GM18867 (cell line): ENCODE measurements at regions not wholly inside any gene's neighbourhood (a gene's known extent, or its start where the extent isn't known, plus 50 kb on each side); places are given as distances from the start of the nearest gene placed in this dataset.
A peak's percentile ranks its signal among the peaks of the same experiment; 100 is the strongest.
"Not testable (repeated sequence)": the region's sequence is repeated elsewhere in the genome, so short reads cannot be mapped to it uniquely, and the experiment has no call there.

Source experiments
- ATAC-seq: cut with Tn5 transposase; IDR thresholded peaks from one replicate; pipeline ENCODE4 v1.9.1; 2021; ENCODE audit warnings: mild to moderate bottlenecking, moderate library complexity; ENCODE audit not compliant: unreplicated experiment

GRCh38 chr4:11693693-11694092 is 265.0 kb upstream of the HS3ST1 start:
- no peak for ATAC-seq

- ATAC-seq: no peak
Measured at GRCh38 chr4:11691236-11691635, 262.5 kb upstream of the HS3ST1 start.

- no peak for ATAC-seq
Measured at GRCh38 chr4:11687727-11688126, 259.0 kb upstream of the HS3ST1 start.

- ATAC-seq: no peak
Measured at GRCh38 chr4:11685481-11685880, 256.8 kb upstream of the HS3ST1 start.

- no peak for ATAC-seq
Measured at GRCh38 chr4:11675051-11675800, 246.5 kb upstream of the HS3ST1 start.

- ATAC-seq: no peak
Measured at GRCh38 chr4:11670304-11670703, 241.6 kb upstream of the HS3ST1 start.

- no peak for ATAC-seq
Measured at GRCh38 chr4:11669156-11669555, 240.5 kb upstream of the HS3ST1 start.

- ATAC-seq: no peak
Measured at GRCh38 chr4:11663114-11663513, 234.4 kb upstream of the HS3ST1 start.

- no peak for ATAC-seq
Measured at GRCh38 chr4:11650801-11651596, 222.3 kb upstream of the HS3ST1 start.

GRCh38 chr4:11647433-11647832 is 218.7 kb upstream of the HS3ST1 start:
- no peak for ATAC-seq

GRCh38 chr4:11643081-11643480 is 214.4 kb upstream of the HS3ST1 start:
- not testable (repeated sequence) for ATAC-seq

GRCh38 chr4:11640584-11640983 is 211.9 kb upstream of the HS3ST1 start:
- ATAC-seq: no peak

GRCh38 chr4:11636551-11636950 is 207.9 kb upstream of the HS3ST1 start:
- ATAC-seq: no peak

GRCh38 chr4:11636031-11636430 is 207.3 kb upstream of the HS3ST1 start:
- ATAC-seq: no peak

GRCh38 chr4:11635342-11635741 is 206.6 kb upstream of the HS3ST1 start:
- ATAC-seq: no peak

GRCh38 chr4:11634283-11634682 is 205.6 kb upstream of the HS3ST1 start:
- no peak for ATAC-seq

GRCh38 chr4:11633430-11633829 is 204.7 kb upstream of the HS3ST1 start:
- no peak for ATAC-seq

GRCh38 chr4:11632483-11632882 is 203.8 kb upstream of the HS3ST1 start:
- peak; percentile 76 for ATAC-seq

- ATAC-seq: no peak
Measured at GRCh38 chr4:11632025-11632424, 203.3 kb upstream of the HS3ST1 start.

GRCh38 chr4:11631416-11631815 is 202.7 kb upstream of the HS3ST1 start:
- no peak for ATAC-seq

GRCh38 chr4:11628093-11628725 is 199.5 kb upstream of the HS3ST1 start:
- no peak for ATAC-seq

- no peak for ATAC-seq
Measured at GRCh38 chr4:11626066-11626465, 197.4 kb upstream of the HS3ST1 start.
